SHP77 (cell line): ENCODE measurements at regions not wholly inside any gene's neighbourhood (a gene's known extent, or its start where the extent isn't known, plus 50 kb on each side); places are given as distances from the start of the nearest gene placed in this dataset.
"Not testable (repeated sequence)": the region's sequence is repeated elsewhere in the genome, so short reads cannot be mapped to it uniquely, and the experiment has no call there.

Source experiments
- DNase-seq, 2 experiments: peaks; one replicate each; lab custom pipeline; 2025; lab: John Stamatoyannopoulos, UW

- no peak for DNase-seq
These were observed 63.2 kb downstream of the NENF start for GRCh38 chr1:212495766-212496494.

DNA sequence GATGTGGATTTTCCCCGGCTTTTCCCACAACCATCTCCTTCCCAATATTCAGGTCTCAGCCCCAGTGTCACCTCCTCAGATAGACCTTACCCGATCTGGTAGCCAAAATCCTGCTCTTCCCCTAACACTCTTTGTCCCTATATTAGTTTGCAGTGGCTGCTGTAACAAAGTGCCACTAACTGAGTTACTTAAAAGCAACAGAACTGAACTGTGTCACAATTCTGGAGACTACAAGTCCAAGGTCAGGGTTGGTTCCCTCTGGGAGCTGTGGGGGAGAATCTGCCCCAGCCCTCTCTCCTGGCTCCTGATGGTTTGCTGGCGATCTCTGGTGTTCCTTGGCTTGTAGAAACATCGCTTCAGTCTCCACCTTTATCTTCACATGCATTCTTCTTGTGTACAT lies 64.0 kb downstream of the NENF start:
- no peak for DNase-seq

- no peak for DNase-seq
These were observed 64.8 kb downstream of the NENF start for GRCh38 chr1:212497553-212497952.

DNA sequence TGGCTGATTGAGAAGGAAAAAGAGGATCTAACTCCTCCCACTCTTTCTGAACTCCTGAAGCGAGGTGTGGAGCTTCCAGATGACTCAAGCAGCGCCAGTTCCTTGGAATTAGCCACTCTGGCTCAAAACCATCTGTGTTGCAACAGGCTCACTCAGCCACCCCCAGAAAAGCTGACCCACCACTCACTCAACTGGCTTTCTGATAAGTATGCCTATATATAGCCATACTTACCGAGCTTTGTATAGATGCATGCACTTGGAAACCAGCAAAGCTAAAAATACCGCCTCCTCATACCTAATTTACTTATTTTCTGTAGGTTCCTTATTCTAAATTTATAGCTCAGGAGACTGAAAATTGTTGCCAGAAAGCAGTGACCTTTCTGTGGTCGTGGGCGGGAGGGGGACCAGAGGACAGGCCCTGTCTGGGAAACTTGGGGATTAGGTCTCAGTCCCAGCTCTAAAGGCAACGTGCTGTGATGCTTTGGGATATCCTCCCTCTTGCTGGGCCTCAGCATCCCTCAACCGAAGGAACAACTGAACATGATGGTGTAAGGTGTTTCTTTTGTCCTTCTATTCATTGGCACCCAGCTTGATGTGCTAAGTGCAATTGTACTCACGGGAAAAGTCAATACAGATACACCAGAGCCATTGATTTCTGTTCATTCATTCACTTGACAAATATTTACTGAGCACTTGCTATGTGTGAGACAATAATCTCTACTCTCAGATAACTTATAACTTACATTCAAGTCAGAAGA lies 65.7 kb downstream of the NENF start:
- peak; percentile 20 to 27 for DNase-seq

GRCh38 chr1:212500351-212500750 lies 67.6 kb downstream of the NENF start:
- no peak for DNase-seq

GRCh38 chr1:212500983-212501382 lies 68.3 kb downstream of the NENF start:
- DNase-seq, result no peak

DNA sequence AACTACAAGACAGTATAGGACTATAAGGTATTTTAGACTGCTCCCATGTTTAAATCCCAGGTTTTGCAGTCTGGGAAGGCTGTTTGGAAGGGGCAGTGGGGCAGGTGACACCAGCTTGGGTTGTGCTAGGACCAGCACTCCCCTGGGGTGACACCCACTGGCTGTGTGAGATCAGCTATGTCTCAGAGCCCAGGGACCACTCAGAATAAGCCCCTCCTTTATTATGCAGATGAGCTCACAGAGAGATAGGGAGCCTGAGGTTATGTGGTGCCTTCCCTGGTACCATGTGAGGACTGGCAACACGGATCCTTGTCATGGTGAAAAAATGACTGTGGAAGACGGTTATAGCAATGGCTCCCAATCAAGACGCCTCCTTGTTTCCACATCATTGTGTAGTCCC lies 71.0 kb downstream of the NENF start:
- DNase-seq, result no peak

DNA sequence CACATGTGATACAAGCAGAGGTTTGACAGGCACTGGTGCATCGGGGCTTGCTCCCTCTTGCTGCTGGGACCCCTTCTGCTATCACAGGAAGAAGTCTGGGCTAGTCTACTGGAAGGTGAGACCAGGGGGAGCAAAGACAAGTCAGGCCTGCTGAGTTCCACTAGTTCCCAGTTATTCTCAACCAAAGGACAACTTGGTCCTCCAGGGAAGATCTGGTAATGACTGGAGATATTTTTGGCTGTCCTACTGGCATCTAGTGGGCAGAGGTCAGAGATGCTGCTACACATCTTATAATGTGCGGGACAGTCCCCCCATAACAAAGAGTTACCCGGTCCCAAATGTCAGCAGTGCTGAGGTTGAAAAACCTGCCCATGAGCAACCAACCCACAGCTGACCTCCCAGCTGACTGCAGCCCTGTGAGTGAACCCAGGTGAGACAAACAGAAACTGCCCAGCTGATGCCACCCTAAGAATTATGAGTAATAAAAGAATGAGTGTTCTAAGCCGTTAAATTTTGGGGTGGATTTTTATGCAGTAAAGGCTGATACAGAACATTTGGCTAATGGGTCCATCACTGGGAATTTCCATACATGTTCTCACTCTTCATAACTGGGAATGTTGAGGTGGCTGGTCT lies 71.6 kb downstream of the NENF start:
- no peak for DNase-seq

DNA sequence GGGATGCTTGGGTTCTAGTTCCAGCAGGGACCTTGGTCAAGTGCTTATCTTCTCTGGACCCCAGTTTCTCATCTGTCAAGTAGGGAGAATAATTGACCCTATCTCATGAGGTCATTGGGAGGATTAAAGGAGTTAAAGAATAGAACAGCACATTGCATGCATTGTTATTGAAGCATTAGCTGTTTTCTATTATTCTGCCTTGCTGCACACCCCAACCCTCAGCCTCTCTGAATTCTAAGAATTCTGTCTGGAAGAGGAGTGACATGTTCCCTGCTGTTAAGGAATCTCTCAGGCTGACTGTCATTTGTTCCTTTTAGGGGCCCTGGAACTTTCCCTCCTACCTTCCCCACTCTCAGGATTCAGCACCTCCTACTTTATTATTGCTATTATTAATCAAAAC lies 73.9 kb downstream of the NENF start:
- no peak for DNase-seq

DNA sequence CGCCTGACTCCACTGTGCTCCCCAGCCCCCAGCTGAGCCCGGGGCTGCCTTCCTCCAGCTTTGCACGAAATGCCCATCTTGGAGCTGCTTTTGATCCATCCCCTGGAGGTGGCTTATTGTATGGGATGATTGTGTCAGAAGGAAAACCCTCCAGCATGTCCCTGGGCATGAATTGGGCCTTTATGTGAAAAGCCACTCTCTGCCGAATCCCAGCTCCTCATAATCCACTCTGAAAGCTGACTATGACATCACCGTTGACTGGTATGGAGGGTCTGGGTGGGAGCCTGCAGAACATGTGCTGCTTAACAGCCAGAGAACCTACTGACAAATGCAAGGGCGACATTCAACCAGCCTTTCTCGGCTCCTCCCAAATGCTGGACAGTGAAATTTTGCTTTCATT lies 74.6 kb downstream of the NENF start:
- no peak for DNase-seq

DNA sequence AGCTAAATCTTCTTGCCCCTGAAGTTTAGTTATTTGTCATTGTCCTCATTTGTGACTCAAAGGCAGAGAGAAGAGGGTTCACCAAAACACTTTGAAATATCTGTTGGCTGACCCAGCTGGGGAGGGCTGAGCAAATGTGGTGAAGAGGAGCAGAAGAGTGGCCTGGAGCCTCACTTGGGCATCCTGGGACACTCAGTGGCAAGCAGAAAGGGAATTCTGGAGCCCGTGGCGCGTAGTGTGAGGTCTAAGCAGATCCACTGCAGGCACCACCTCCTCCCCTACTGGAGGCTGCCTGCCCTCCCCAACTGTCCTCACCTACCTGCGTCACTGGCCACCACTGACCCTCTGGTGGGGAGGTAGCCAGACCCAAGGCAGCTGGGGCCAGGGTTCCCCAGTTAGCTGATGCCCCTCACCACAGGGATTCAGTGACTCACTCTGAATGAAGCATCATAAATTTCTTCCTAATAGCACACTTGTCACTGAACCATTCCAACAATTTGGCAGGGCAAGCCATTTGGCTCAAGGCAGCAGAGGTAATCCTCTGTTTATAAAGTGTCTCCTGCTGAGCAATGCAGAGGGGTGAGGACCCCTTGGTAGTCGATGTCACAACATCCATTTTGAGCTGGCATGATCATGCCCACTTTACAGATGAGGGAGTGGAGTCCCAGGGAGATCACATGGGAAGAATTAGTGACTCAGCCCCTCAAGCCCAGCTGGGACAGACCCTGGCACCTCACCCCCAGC lies 80.3 kb downstream of the NENF start:
- DNase-seq, result peak in 1 of 2 experiments; percentile 4

DNA sequence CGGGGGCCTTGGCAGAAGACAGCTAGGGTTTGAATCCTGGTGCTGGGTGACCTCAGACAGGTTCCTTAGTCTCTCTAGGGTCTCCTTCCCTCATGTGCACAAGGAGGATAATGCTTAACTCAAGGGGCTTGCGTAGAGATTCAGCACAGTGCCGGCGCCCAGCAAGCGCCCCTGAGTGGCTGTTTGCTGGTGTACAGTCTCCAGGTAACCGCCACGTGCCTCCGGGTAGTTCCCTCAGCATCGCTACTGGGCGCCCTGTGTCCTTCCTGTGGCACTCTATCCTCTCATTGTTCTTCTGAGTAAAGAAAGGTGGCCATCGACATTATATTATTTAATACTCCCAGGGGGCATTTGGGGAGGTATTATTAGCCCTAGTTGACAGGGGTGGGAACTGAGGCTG lies 80.9 kb downstream of the NENF start:
- DNase-seq, result no peak

DNA sequence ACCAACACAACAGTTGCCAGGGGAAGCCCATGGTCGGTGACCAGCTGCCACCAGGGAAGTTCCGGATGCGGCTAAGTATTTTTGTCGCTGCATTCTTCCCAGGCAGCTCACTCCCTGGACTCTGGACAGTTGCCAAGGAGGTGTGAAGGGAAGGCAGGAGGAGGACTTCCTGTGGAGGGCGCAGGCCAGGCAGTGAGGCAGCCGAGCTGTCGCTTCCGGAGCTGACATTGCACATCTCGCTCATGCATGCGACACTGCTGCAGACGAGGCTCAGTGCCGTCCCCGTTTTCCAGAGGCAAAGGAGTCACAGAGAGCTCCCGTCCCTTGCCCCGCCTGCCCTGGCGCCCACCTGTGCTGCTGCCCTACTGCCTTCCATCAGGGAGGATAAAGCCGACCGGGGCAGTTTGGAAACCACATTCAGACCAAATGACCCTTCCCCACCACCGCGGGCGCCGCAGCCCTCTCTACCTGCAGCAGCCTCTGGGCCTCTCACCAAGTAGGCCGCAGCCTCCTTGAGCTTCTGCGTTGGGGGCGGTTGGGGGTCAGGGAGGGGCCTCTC lies 81.4 kb downstream of the NENF start:
- DNase-seq, result peak; percentile 89 to 92

- DNase-seq, result no peak
These were observed 82.1 kb downstream of the NENF start for GRCh38 chr1:212514782-212515181.

- no peak for DNase-seq
These were observed 82.6 kb downstream of the NENF start for GRCh38 chr1:212515329-212515760.

- not testable (repeated sequence) for DNase-seq
These were observed 83.3 kb downstream of the NENF start for GRCh38 chr1:212516012-212516411.

DNA sequence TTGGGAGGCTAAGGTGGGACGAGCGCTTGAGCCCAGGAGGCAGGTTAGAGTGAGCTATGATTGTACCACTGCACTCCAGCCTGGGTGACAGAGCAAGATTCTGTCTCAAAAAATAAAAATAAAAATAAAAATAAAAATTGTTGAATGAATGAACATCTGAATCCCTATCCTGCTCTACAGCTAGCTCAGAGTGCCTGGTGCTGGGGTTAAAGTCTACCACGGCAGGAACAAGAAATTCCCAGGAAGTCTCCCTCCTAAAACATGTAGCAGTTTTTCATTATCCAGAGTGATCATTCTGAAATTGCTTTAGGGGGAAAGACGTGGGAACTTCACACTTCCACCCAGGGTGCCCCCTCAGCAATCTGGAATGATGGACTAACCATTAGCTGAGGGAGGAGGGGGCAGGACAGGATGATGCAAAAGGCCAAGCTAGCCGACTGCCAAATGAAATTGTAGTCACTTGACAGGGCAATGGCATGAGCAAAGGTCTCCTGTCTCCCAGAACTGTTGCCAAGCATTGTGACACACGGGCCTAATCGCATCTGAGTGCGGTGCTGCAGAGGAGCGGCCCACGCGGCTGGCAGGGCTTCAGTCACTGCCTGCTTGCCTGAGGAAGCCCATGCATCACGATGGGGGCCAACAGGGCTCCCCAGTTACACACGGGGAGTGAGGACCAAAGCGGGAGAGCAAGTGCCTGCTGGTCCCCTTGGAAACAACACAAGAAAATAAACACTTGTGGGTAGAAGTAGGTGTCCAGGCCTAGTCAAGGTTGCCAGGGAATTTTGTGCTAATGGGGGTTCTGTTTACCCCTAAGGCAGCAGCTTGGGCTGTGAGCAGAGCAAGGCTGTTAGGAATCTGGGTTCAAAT lies 85.7 kb downstream of the NENF start:
- DNase-seq, result peak; percentile 18 to 19

DNA sequence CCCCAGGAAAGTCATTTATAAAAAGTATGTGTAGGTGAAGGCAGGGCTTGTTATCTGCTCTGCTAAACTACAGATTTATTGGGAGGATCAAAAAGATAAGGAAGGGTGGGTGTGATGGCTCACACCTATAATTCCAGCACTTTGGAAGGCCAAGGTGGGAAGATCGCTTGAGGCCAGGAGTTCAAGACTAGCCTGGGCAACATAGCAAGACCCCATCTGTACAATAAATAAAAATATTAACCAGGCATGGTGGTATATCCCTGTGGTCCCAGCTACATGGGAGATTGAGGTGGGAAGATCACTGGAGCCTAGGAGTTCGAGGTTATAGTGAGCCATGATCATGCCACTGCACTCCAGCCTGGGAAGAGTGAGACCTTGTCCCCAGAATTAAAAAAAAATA lies 86.4 kb downstream of the NENF start:
- DNase-seq, result no peak

DNA sequence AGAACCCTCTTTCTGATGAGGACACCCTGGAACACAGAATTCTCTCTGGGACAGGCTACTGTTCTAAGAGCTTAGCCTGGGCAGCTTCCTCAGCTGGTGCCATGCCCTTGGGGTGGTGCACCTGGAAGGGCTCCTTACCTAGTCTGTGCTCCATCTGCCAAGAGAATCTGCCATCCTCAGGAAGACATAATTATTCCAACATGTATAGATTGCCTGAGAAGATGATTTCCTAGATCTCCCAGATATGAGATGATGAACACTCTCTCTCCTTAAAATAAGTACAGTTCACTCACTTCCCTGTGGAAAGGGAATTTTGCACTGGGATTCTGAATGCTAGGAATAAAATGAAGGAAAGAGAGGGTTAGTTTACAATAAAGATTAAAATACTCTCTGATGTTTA lies 87.6 kb downstream of the NENF start:
- no peak for DNase-seq

GRCh38 chr1:212520746-212521145 lies 87.8 kb upstream of the ATF3 start:
- no peak for DNase-seq

GRCh38 chr1:212525479-212526110 lies 83.0 kb upstream of the ATF3 start:
- no peak for DNase-seq
